Left ventricle myocardium inferior (tissue), 1 donor: ENCODE measurements at regions not wholly inside any gene's neighbourhood (a gene's known extent, or its start where the extent isn't known, plus 50 kb on each side); places are given as distances from the start of the nearest gene placed in this dataset.

Experiments
- DNase-seq: peaks from one replicate; pipeline ENCODE4 v3.0.0-alpha.2; 2020
- H3K27ac ChIP-seq: fragments of 200-600 bp; replicated peaks from 2 replicates; pipeline ENCODE4 v1.8.0; 2021
- H3K27me3 ChIP-seq: fragments of 200-600 bp; 2 replicates; pipeline ENCODE4 v1.8.0; 2021; ENCODE audit warnings: low read depth
- H3K36me3 ChIP-seq: fragments of 200-600 bp; 2 replicates; pipeline ENCODE4 v1.8.0; 2021
- H3K4me1 ChIP-seq: fragments of 200-600 bp; 2 replicates; pipeline ENCODE4 v1.8.0; 2021
- H3K4me3 ChIP-seq: fragments of 200-600 bp; 2 replicates; pipeline ENCODE4 v1.8.0; 2021; ENCODE audit warnings: mild to moderate bottlenecking, moderate library complexity
- H3K9me3 ChIP-seq: fragments of 200-600 bp; replicated peaks from 2 replicates; pipeline ENCODE4 v1.8.0; 2021
- CTCF ChIP-seq: fragments of 200-600 bp; IDR thresholded peaks from 2 replicates; pipeline ENCODE4 v1.8.0; 2021; ENCODE audit warnings: antibody characterized with exemption, mild to moderate bottlenecking, borderline replicate concordance
- intact Hi-C: fragments of 100-400 bp; cut with micrococcal nuclease; formaldehyde crosslinking; loops from one replicate; pipeline ENCODE4 v1.11.0; 2022
- donor health status: DM: no; HTN: yes; CAD: no; lungs with severe emphysema.

- no peak for TF ChIP-seq CTCF
- intact Hi-C loops, result no loop called here
- H3K36me3 ChIP-seq, result no peaks in the 10 kb centered on the region
- peaks cover 21% of the 10 kb centered on the region for H3K9me3 ChIP-seq
- DNase-seq, result no peak
- H3K4me3 ChIP-seq, result no peak overlapping the region
- no peaks in the 10 kb centered on the region for H3K4me1 ChIP-seq
- no peak overlapping the region for H3K27ac ChIP-seq
- H3K27me3 ChIP-seq, result no peaks in the 10 kb centered on the region
Observed at GRCh38 chr12:124194893-124195566, 99.9 kb upstream of the RFLNA start.

GRCh38 chr12:124195567-124195942 is 99.3 kb upstream of the RFLNA start:
- Histone ChIP-seq H3K36me3 (no peaks in the 10 kb centered on the region), H3K4me3 (no peak overlapping the region), H3K27ac (no peak overlapping the region), H3K4me1 (no peaks in the 10 kb centered on the region), H3K9me3 (peaks cover 21% of the 10 kb centered on the region), H3K27me3 (no peaks in the 10 kb centered on the region)
- no peak for TF ChIP-seq CTCF
- intact Hi-C loops, result no loop called here
- DNase-seq, result no peak

- Histone ChIP-seq H3K27me3 (no peaks in the 10 kb centered on the region), H3K27ac (no peak overlapping the region), H3K4me3 (no peak overlapping the region), H3K9me3 (peaks cover 23% of the 10 kb centered on the region), H3K4me1 (no peaks in the 10 kb centered on the region), H3K36me3 (no peaks in the 10 kb centered on the region)
- no peak for TF ChIP-seq CTCF
- intact Hi-C loops, result no loop called here
- no peak for DNase-seq
Observed at GRCh38 chr12:124196236-124196635, 98.7 kb upstream of the RFLNA start.

GRCh38 chr12:124201248-124201647 is 93.6 kb upstream of the RFLNA start:
- Histone ChIP-seq H3K27me3 (no peaks in the 10 kb centered on the region), H3K4me1 (no peaks in the 10 kb centered on the region), H3K4me3 (no peak overlapping the region), H3K36me3 (no peaks in the 10 kb centered on the region), H3K9me3 (peaks cover 38% of the 10 kb centered on the region), H3K27ac (no peak overlapping the region)
- no peak for DNase-seq
- intact Hi-C loops, result no loop called here
- no peak for TF ChIP-seq CTCF

- peaks cover 12% of the 10 kb centered on the region for H3K27me3 ChIP-seq
- no peaks in the 10 kb centered on the region for H3K36me3 ChIP-seq
- no peak for TF ChIP-seq CTCF
- H3K4me3 ChIP-seq, result no peak overlapping the region
- no peak overlapping the region for H3K27ac ChIP-seq
- intact Hi-C loops, result no loop called here
- no peak for DNase-seq
- H3K4me1 ChIP-seq, result no peaks in the 10 kb centered on the region
- H3K9me3 ChIP-seq, result peaks cover 28% of the 10 kb centered on the region
Observed at GRCh38 chr12:124203176-124203575, 91.7 kb upstream of the RFLNA start.
